ENCODE measurements at regions not wholly inside any gene's neighbourhood (a gene's known extent, or its start where the extent isn't known, plus 50 kb on each side); places are given as distances from the start of the nearest gene placed in this dataset.

DNA sequence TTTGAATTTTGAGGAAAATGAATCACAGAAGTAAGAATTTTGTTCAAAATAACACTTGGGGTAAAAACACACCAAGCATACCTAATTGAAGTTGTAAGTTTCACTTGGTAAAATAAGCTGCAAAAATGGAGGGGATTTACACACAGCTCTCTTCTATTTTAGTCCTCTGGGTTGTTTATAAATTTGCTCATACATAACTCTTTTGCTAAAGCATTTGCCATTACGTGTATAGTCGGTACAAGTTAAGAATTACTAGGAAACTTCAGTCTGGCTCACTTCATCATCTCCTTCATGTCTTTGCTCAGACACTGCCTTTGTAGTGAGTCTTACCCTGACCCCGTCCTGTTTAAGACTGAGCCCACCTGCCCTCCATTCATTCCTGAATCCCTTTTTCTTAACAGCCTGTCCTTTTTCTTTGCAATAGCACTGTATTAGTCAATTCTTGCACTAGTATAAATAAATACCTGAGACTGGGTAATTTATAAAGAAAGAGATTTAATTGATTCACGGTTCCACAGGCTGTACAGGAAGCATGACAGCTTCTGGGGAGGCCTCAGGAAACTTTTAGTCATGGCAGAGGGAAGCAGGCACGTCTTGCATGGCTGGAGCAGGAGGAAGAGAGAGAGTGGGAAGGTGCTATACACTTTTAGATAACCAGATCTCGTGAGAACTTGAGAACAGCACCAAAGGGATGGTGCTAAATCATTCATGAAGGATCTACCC lies 451.1 kb downstream of the PCNX1 start:
- WGBS (ENCODE audit: insufficient coverage, low coverage, missing lambda C conversion rate), result 92% methylated on average over 4 of the region's 6 CpGs
- Histone ChIP-seq H3K36me3 (ENCODE audit: control insufficient read depth, insufficient read depth, low read length) (no peaks in the 10 kb centered on the region), H3K4me3 (no peak overlapping the region), H4K20me1 (replicated peaks; ENCODE audit: control insufficient read depth, insufficient read depth, low read length) (no peaks in the 10 kb centered on the region), H3K9ac (ENCODE audit: insufficient read depth in 1 of 2, low read depth in 2 of 2, low read length in 2 of 2) (no peak overlapping the region), H3K27ac (ENCODE audit: extremely low read depth, low read depth, low read length) (no peak overlapping the region), H3K27me3 (ENCODE audit: control insufficient read depth in 2 of 2, insufficient read depth in 2 of 2, low read length in 2 of 2) (no peaks in the 10 kb centered on the region), H3K9me3 (replicated peaks; ENCODE audit: control insufficient read depth, insufficient read depth, low read depth, low read length) (no peaks in the 10 kb centered on the region), H3K79me2 (ENCODE audit: control insufficient read depth, insufficient read depth, low read length) (peaks cover 15% of the 10 kb centered on the region; the same call in 2 of the 3 replicates), H3K4me2 (ENCODE audit: insufficient read depth, low read length) (no peak overlapping the region), H2AFZ (ENCODE audit: low read depth, low read length) (no peak overlapping the region), H3K9me1 (ENCODE audit: control insufficient read depth, insufficient read depth, low read length) (no peaks in the 10 kb centered on the region), H3K4me1 (replicated peaks in 1 of 2; ENCODE audit: control insufficient read depth in 2 of 2, insufficient read depth in 2 of 2, low read length in 2 of 2) (peaks cover 9 to 43% of the 10 kb centered on the region in 2 experiments)
- ATAC-seq (no peak), DNase-seq (ENCODE audit: extremely low read depth in 1 of 4, low spot score in 3 of 4) (no peak), FAIRE-seq (no peak)
- ChIA-PET POLR2A (no interaction called here), CTCF (ENCODE audit: low intra/inter-chr PET ratio) (no interaction called here)
- TF ChIP-seq, protein P1, sequence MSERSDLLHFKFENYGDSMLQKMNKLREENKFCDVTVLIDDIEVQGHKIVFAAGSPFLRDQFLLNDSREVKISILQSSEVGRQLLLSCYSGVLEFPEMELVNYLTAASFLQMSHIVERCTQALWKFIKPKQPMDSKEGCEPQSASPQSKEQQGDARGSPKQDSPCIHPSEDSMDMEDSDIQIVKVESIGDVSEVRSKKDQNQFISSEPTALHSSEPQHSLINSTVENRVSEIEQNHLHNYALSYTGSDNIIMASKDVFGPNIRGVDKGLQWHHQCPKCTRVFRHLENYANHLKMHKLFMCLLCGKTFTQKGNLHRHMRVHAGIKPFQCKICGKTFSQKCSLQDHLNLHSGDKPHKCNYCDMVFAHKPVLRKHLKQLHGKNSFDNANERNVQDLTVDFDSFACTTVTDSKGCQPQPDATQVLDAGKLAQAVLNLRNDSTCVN (CRISPR knock-in tag; IDR thresholded peaks at IDR 0.05), result no peak
- TF ChIP-seq, protein P2, sequence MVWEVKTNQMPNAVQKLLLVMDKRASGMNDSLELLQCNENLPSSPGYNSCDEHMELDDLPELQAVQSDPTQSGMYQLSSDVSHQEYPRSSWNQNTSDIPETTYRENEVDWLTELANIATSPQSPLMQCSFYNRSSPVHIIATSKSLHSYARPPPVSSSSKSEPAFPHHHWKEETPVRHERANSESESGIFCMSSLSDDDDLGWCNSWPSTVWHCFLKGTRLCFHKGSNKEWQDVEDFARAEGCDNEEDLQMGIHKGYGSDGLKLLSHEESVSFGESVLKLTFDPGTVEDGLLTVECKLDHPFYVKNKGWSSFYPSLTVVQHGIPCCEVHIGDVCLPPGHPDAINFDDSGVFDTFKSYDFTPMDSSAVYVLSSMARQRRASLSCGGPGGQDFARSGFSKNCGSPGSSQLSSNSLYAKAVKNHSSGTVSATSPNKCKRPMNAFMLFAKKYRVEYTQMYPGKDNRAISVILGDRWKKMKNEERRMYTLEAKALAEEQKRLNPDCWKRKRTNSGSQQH (CRISPR knock-in tag; IDR thresholded peaks at IDR 0.05), result no peak
- TF ChIP-seq, protein P3, sequence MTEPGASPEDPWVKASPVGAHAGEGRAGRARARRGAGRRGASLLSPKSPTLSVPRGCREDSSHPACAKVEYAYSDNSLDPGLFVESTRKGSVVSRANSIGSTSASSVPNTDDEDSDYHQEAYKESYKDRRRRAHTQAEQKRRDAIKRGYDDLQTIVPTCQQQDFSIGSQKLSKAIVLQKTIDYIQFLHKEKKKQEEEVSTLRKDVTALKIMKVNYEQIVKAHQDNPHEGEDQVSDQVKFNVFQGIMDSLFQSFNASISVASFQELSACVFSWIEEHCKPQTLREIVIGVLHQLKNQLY (CRISPR knock-in tag; conservative IDR thresholded peaks at IDR 0.05), result no peak
- TF ChIP-seq HNRNPL (IDR thresholded peaks at IDR 0.05; ENCODE audit: low read depth, low read length), result no peak
- no peak for TF ChIP-seq TCF3 (CRISPR knock-in tag; IDR thresholded peaks at IDR 0.05)
- TF ChIP-seq ZNF551 (CRISPR knock-in tag; IDR thresholded peaks at IDR 0.05), result no peak
- no peak for TF ChIP-seq NR4A1 (CRISPR knock-in tag; IDR thresholded peaks at IDR 0.05)
- no peak for TF ChIP-seq NR4A1 (tag; IDR thresholded peaks at IDR 0.05)
- no peak for TF ChIP-seq U2AF1 (optimal IDR thresholded peaks at IDR 0.05; ENCODE audit: low read depth, low read length)
- TF ChIP-seq, protein P4, sequence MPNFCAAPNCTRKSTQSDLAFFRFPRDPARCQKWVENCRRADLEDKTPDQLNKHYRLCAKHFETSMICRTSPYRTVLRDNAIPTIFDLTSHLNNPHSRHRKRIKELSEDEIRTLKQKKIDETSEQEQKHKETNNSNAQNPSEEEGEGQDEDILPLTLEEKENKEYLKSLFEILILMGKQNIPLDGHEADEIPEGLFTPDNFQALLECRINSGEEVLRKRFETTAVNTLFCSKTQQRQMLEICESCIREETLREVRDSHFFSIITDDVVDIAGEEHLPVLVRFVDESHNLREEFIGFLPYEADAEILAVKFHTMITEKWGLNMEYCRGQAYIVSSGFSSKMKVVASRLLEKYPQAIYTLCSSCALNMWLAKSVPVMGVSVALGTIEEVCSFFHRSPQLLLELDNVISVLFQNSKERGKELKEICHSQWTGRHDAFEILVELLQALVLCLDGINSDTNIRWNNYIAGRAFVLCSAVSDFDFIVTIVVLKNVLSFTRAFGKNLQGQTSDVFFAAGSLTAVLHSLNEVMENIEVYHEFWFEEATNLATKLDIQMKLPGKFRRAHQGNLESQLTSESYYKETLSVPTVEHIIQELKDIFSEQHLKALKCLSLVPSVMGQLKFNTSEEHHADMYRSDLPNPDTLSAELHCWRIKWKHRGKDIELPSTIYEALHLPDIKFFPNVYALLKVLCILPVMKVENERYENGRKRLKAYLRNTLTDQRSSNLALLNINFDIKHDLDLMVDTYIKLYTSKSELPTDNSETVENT (CRISPR knock-in tag; IDR thresholded peaks at IDR 0.05), result no peak
- TF ChIP-seq, protein P5, sequence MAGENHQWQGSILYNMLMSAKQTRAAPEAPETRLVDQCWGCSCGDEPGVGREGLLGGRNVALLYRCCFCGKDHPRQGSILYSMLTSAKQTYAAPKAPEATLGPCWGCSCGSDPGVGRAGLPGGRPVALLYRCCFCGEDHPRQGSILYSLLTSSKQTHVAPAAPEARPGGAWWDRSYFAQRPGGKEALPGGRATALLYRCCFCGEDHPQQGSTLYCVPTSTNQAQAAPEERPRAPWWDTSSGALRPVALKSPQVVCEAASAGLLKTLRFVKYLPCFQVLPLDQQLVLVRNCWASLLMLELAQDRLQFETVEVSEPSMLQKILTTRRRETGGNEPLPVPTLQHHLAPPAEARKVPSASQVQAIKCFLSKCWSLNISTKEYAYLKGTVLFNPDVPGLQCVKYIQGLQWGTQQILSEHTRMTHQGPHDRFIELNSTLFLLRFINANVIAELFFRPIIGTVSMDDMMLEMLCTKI (IDR thresholded peaks at IDR 0.05; ENCODE audit: partially characterized antibody), result no peak
- in situ Hi-C loops (cut with MboI) (no loop called here), intact Hi-C loops (cut with micrococcal nuclease) (no loop called here)
- BruUV-seq (replicated peaks), result no TSS peak

Measured in K562 (cell line).